Hepatocyte (in vitro differentiated cells): ENCODE measurements at regions not wholly inside any gene's neighbourhood (a gene's known extent, or its start where the extent isn't known, plus 50 kb on each side); places are given as distances from the start of the nearest gene placed in this dataset.

Source experiments
- EZH2phosphoT487 ChIP-seq: fragments of 200-600 bp; sonication (generic); IDR thresholded peaks from one replicate; pipeline ENCODE4 v1.6.1; 2018; ENCODE audit warnings: antibody characterized with exemption, mild to moderate bottlenecking, low read depth, moderate library complexity; ENCODE audit not compliant: unreplicated experiment, severe bottlenecking
- TF ChIP-seq, protein P1 (sequence below): fragments of 200-600 bp; sonication (generic); IDR thresholded peaks from 2 replicates; pipeline ENCODE4 v1.5.1; 2016; ENCODE audit warnings: antibody characterized with exemption, mild to moderate bottlenecking; ENCODE audit not compliant: poor library complexity

DNA sequence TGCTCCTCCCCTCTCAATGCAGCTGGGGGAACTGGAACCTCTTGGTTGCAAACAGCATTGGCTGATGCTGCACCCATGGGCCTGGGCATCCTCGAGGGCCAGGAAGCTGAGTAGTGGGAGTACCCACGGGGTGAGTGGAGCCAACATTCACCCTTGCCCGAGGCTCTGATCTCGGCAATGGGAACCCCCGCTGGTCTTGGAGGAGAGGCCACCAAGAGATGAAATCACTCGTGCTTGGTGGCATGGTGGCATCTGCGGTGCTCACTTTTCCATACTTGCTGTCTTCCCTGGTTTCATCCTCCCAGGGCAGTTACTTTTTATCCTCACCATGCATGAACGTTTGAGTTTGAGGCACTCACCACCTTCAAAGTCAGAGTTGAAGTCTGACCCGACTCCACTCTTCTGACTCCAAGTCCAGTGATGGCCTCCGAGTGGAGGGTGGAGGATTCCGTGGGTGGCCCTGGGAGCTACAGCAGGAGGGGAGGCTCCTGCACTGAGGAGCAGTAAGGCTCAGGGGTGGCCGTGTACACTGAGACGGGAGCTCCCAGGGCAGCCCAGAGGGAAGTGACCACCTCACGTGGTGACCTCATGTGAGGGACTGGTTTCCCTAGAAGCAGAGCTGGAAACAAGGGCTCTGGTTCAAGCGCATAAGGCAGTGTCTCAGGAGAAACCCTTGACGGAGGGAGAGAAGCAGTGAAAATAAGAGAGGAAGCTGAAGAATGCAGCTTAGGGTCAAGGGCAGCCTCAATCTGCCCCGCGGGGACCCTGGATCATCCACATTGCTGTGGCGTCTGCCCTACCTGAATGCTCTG, 349.1 kb downstream of the TCERG1L start:
- TF ChIP-seq, protein P1, sequence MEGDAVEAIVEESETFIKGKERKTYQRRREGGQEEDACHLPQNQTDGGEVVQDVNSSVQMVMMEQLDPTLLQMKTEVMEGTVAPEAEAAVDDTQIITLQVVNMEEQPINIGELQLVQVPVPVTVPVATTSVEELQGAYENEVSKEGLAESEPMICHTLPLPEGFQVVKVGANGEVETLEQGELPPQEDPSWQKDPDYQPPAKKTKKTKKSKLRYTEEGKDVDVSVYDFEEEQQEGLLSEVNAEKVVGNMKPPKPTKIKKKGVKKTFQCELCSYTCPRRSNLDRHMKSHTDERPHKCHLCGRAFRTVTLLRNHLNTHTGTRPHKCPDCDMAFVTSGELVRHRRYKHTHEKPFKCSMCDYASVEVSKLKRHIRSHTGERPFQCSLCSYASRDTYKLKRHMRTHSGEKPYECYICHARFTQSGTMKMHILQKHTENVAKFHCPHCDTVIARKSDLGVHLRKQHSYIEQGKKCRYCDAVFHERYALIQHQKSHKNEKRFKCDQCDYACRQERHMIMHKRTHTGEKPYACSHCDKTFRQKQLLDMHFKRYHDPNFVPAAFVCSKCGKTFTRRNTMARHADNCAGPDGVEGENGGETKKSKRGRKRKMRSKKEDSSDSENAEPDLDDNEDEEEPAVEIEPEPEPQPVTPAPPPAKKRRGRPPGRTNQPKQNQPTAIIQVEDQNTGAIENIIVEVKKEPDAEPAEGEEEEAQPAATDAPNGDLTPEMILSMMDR, result no peak
- no peak for TF ChIP-seq EZH2phosphoT487
